ENCODE measurements at regions not wholly inside any gene's neighbourhood (a gene's known extent, or its start where the extent isn't known, plus 50 kb on each side); places are given as distances from the start of the nearest gene placed in this dataset.

GRCh38 chr16:85991425-85991824 is 92.5 kb downstream of the IRF8 start:
- DNase-seq = no peak

- DNase-seq = no peak
These were observed 92.9 kb downstream of the IRF8 start for GRCh38 chr16:85991856-85992255.

- no peak for DNase-seq
These were observed 93.4 kb downstream of the IRF8 start for GRCh38 chr16:85992359-85992758.

DNA sequence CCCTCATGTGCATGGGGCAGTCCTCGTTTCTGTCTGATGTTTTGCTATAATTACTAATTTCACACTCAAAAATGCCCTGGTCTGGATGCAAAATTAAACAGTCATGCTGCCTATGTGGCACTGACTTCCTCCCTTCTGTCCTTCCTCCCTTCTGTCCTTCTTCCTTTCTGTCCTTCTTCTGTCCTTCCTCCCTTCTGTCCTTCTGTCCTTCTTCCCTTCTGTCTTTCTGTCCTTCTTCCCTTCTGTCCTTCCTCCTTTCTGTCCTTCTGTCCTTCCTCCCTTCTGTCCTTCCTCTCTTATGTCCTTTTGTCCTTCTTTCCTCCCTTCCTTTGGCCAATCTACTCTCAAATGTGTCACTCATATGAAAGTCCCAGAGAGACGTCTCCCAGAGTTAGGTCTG is 93.8 kb downstream of the IRF8 start:
- no peak for DNase-seq

DNA sequence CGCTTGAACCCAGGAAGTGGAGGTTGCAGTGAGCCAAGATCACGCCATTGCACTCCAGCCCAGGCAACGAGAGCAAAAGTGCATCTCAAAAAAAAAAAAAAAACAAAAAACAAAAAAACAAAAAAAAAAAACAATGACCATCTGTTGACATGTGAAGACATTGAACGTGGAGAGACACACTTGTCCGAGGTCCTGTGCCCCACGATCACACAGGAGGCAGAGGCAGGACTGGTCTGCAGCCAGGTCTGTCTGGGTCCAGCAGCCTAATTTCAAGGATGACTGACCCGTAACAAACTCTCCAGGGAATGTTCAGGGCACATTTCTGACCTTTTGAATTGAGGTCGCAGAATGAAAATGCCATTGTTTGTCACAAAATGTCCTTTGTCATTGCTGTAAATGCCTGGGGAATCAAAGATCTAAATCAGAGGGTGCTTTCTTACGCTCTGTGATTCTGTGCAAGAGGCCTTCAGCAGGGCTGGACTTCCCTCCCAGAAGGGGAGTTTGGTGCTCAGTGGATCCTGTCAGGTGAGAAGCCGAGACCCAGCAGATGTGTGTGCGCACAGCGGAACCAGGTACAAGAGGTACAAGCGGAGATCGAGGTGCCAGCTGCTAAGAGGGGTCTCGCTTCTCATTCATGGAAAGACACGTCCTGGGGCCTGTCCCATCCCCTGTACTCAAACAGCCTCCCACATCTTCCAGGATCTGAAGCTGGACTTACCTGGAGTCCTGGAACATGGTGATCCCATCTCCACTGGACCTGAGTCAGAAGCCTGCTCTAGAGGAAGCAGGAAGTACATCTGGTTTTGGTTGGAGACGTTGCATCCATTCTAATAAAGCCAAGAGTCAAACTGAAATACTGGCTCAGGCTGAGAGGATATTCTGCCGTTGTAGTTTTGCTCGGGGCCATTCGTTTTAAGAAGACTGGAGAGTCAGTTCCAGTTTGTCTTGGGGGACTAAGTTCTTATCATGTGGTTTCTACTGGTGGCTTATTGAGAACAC is 95.8 kb downstream of the IRF8 start:
- no peak for DNase-seq

DNA sequence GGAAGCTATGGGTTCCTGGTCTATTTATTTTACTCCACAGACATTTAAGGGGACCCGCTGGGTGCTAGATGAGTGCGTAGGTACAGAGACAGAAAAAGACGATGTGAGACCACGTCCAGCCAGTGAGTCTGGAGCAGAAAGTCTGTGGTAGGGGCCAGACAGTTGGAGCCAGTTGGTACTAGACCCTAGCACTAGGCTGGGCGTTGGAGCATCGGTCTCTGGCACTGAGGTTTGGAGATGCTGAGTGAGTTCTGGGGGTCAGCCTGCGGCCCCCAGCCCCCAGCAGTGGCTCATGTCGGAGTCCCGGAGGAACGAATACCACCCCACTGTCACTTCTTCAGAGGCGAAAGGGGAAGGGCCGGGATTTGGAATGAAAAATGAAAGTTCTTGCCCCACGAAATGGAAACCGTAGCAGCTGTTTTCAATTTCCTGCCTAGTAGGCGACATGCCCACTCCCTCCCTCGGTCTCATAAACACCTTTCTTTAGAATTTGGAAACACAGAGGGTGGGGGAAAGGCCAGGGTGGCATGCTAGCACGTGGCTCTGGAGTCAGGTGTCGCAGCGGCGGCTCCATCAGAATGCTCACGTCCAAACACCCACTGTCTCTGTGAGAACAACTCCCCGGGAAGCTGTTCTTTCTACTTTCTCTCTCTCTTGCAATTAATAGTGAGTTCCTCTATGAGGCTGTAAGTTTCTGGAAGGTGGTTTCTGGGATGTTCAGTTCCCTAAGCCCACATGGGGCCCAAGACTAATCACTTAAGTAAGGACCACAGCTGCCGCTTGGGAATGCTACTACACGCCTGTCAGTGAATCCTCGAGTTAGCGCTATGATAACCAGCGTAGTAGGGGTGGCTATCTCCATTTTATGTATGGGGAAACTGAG is 96.8 kb downstream of the IRF8 start:
- no peak for DNase-seq

DNA sequence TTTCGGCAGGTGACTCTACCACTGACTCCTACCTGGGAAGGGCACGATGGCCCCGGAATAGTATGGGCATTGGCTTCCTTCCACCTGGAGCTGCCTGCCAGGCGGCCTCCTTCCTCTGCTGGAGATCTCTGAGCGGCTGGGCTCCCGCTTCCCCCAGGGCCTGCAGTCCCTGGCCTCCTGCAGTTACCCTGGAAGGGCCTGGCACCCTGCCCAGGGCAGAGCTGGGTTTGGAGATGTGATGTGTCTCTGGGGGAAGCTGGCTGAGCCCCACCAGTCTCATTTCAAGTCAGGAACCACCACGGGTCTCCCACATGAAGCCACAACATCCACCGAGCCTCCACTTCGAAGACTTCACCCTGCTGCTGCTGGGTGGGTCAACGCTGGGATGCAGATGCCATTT is 97.9 kb downstream of the IRF8 start:
- no peak for DNase-seq

- no peak for DNase-seq
These were observed 99.4 kb downstream of the IRF8 start for GRCh38 chr16:85998171-85998867.

DNA sequence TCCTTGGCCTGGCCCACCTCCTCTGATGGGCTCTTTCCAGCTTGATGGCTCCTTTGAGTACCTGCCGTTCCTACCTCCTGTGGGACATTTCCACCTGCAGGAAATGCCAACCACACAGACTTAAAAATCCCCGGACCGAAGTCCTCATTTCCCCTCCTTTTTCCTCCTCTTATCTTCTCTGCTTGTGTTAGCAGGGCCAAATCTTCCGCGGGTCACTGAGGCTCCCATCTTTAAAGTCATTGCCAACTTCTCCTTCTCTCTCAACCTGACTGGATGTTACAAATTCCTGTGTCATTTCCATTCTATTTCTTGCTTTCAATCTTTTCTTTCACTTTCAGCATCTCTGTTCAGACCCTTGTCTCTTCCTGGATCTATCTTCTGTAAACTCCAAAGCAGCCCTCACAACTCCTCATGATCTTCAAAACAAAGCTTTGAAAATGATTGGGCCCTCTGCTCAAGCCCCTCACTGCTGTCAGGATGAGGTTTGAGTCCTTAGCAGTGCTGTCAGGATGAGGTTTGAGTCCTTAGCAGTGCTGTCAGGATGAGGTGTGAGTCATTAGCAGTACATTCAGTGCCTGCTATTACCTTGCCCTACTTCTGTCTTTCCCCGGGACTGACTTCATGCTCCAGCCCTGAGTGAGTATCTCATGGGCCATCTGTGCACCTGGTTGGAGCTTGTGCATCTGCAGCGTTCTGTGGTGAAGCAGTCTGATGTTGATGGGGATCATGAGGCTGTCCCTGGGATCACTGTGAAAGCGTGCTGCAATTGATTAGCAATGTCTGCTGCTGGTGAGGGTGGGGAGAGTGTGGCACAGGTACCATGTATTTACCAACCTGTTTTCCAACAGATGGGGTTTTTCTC is 100.1 kb downstream of the IRF8 start:
- no peak for DNase-seq

DNA sequence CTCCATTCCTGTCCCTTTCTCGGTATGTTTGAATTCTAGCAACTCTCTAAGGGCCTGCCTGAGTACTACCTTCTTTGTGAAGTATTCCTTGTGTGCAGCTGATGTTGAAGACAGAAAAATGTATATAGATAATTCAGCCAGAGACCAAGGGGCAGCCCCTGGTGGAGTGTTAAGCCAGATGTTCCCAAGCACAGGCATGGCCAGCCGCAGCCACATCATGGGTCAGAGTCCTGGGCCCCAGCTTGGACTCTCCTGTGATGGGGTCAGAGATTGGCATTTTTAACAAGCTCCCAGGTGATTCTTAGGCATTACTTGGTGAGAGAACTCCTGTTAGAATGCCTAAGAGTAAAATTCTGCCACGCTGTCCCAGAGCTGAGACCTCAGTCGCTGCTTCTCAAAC is 100.8 kb downstream of the IRF8 start:
- DNase-seq = no peak

DNA sequence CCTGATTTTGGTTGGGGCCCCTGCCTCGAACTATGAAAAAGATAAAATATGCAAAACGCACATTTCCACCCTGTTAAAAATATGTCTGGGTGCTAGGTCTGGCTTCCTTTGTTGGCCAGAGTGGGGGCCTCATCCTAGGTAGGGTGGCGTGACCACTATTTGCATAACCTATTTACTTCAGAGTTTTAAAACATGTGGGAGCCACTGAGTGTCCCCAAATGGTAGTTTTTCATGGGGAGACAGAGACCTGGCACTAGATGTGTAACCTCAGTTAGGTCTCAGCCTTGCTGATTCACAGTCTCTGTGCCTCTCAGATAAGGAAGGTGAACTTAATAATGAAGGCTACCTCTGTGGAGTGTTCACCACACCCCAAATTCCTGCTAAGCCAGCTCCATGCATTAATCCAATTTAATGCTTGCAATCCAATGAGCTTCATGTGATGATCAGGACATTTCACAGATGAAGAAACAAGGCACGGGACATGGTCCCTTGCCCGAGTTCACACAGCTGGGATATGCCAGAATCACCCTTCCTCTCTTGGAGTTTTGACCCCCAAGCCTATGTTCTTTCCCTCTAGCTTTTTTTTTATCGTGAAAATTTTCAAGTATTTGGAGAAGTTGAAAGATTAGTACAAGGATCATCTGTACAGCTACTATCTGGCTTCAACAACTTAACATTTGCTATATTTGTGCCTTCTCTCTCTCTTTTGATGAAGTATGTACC is 103.4 kb downstream of the IRF8 start:
- no peak for DNase-seq

- DNase-seq = no peak
These were observed 108.6 kb downstream of the IRF8 start for GRCh38 chr16:86007524-86007923.

DNA sequence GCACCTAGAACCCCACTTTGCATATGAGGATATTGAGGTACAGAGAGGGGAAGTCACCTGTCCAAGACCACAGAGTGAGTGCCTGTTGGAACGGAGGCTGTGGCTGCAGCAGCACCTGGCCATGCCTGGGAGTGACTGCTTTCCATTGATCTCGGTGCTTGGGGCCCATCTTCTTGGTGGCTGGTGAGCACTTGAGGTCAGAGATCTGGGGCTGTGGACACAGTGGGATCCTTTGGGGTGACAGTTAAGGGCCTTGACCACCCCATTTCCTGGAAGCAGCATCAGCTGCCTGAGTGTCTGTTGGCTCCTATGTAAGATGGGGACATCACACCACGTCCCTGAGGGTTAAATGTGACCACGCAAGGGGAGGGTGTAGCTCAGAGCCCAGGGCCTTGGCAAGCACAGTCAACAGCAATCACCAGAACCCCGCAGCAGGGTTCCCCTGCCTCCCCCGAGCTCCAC is 111.7 kb downstream of the IRF8 start:
- DNase-seq = no peak

DNA sequence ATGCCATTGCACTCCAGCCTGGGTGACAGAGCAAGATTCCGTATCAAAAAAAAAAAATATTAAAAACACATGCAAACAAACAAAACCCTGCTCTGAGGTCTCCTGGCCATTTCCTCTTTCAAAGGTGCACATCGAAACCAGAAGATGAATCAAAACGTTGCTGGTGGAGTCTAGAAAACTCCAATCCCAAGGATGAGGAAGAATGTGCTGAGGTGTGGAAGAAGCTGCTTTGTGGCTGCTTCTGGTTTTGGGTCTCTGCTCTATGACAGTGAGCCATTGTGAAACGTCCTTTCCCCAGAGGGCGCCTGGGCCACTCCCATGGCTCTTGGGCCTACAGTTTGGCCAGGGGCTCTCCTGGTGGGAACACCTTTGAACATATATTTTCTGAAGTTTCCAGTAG is 112.6 kb downstream of the IRF8 start:
- no peak for DNase-seq

DNA sequence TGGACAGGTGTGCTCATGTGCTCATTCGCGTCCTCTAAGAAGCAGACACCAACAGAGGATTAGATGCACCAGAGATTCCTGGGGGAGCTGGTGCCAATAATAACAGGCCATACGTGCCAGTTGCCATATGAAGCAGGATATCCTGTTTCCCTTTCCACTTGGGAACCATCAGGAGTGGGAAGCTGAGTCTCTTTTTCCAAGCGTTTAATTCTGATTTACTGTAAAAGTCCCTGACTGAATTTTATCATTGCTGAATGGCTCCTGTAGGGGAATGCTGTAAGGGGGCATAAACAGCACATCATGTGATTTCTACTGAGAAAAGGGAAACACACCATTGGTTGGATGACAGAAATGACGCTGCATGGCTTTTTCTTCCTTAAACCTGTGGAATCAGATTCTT is 113.3 kb downstream of the IRF8 start:
- DNase-seq = no peak

- DNase-seq = no peak
These were observed 114.9 kb downstream of the IRF8 start for GRCh38 chr16:86013867-86014266.

DNA sequence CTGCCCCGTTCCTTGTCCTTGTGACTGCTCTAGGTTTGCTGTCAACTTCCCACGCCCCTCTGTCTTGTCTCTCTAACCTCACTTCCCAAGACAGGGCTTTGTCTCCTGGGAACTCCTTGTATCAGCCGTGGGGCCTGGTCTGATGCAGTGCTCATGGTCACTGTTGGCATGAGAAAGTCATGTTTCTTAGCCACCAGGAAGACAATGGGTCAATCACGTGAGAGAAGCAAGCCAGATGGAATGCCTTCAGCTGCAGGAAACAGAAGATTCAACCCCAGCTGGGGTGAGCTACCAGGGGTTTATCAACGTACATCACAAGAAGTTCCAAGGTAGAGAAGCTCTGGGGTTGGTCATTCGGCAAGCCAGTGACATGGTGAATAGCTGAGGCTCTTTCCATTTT is 116.6 kb downstream of the IRF8 start:
- DNase-seq = no peak

- DNase-seq = peak; percentile 46
These were observed 117.4 kb downstream of the IRF8 start for GRCh38 chr16:86016201-86016965.

DNA sequence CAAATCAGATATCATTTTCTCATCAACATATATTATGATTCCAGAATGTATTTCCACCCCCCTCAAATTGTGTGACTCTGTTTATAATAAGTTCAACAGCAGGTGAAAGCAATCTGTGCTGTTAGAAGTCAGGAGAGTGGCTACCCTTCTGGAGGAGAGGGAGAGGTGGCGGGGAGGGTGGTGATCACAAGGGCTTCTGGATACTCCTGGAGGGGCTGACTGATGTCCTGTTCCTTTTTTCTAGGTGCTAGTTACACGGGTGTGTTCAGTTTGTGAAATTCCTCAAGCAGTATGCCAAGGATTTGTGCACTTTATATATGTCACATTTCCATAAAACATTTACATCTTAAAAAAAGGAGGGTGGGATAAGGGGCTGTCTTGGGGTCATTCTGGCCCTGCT is 119.1 kb downstream of the IRF8 start:
- no peak for DNase-seq

DNA sequence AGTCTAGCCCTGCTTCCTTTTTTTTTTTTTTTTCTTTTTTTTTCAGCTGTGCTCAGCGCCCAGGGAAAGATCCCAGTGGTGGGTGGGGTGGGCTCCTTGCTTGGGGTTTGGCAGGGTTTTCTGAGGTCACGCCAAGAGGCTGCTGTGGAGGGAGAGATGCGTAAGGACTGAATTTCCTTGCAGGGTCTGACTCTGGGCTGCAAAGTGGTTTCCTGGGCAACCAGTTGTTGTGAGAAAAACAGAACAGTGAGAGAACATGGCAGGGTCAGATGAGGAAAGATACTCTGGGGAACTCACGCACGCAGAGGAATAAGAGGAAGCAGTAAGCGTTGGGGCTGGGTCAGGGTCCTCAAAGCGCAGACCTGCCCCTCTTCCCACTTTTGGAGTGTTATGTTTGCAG is 119.5 kb downstream of the IRF8 start:
- peak; percentile 83 for DNase-seq

DNA sequence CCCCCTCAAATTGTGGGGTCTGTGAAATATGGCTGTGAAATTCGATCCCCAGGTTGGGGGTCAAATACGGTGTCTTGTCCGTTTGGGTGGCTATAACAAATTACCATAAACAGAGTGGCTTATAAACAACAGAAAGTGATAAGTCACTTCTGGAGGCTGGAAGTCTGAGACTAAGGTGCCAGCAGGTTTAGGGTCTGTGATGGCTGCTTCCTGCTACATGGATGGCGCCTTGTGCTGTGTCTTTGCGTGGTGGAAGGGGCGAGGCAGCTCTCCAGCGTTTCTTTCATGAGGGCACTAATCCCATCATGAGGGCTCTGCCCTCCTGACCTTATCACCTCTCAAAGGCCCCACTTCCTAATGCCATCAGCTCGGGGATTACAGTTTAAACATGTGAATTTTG is 120.0 kb downstream of the IRF8 start:
- DNase-seq = no peak
